Brain microvascular endothelial cell (primary cell): ENCODE measurements at regions not wholly inside any gene's neighbourhood (a gene's known extent, or its start where the extent isn't known, plus 50 kb on each side); places are given as distances from the start of the nearest gene placed in this dataset.

Source experiments
- DNase-seq: peaks from one replicate; pipeline ENCODE4 v3.0.0-alpha.2; 2020
- H3K27ac ChIP-seq: fragments of 250-450 bp; sonication (Bioruptor Pico); 2 replicates; pipeline ENCODE4 v1.5.1; 2020; ENCODE audit warnings: mild to moderate bottlenecking, moderate library complexity
- H3K27me3 ChIP-seq: fragments of 250-450 bp; sonication (Bioruptor Pico); replicated peaks from 2 replicates; pipeline ENCODE4 v1.5.1; 2020; ENCODE audit warnings: mild to moderate bottlenecking
- H3K36me3 ChIP-seq: fragments of 250-450 bp; sonication (Bioruptor Pico); replicated peaks from 2 replicates; pipeline ENCODE4 v1.5.1; 2020; ENCODE audit warnings: mild to moderate bottlenecking
- H3K4me3 ChIP-seq: 2 replicates; pipeline ENCODE4 v1.5.1; 2011; ENCODE audit warnings: low read depth, mild to moderate bottlenecking, control low read depth, low read length, moderate library complexity
- CTCF ChIP-seq: IDR thresholded peaks from 2 replicates; pipeline ENCODE4 v1.5.1; 2011; ENCODE audit warnings: low read depth, mild to moderate bottlenecking, moderate library complexity, low read length, control low read depth, inconsistent platforms; ENCODE audit errors: missing control alignments
- in situ Hi-C: cut with HindIII; loops from 2 replicates; pipeline ENCODE4 v1.10.0; 2017; ENCODE audit warnings: low sequenced_read_pairs, low pct_ligation_motif_present

- no peaks in the 10 kb centered on the region for H3K36me3 ChIP-seq
- H3K4me3 ChIP-seq: no peak overlapping the region
- no peaks in the 10 kb centered on the region for H3K27me3 ChIP-seq
- TF ChIP-seq CTCF: no peak
- no peak for DNase-seq
- H3K27ac ChIP-seq: no peak overlapping the region
- in situ Hi-C loops: no loop called here
Measured at GRCh38 chr10:130964771-130965170, 346.8 kb downstream of the TCERG1L start.

GRCh38 chr10:130967161-130967560 is 344.4 kb downstream of the TCERG1L start:
- Histone ChIP-seq H3K36me3 (no peaks in the 10 kb centered on the region), H3K4me3 (no peak overlapping the region), H3K27me3 (no peaks in the 10 kb centered on the region), H3K27ac (no peak overlapping the region)
- DNase-seq: no peak
- TF ChIP-seq CTCF: no peak
- in situ Hi-C loops: no loop called here

- no peak for TF ChIP-seq CTCF
- in situ Hi-C loops: no loop called here
- no peak for DNase-seq
- Histone ChIP-seq H3K4me3 (no peak overlapping the region), H3K36me3 (no peaks in the 10 kb centered on the region), H3K27me3 (no peaks in the 10 kb centered on the region), H3K27ac (no peak overlapping the region)
Measured at GRCh38 chr10:130967784-130968183, 343.7 kb downstream of the TCERG1L start.

- no peak overlapping the region for H3K27ac ChIP-seq
Measured at GRCh38 chr10:130968511-130968910, 343.0 kb downstream of the TCERG1L start.

GRCh38 chr10:130968964-130969363 is 342.6 kb downstream of the TCERG1L start:
- in situ Hi-C loops: no loop called here
- no peak for DNase-seq
- no peaks in the 10 kb centered on the region for H3K36me3 ChIP-seq
- no peak overlapping the region for H3K27ac ChIP-seq
- H3K27me3 ChIP-seq: no peaks in the 10 kb centered on the region
- no peak overlapping the region for H3K4me3 ChIP-seq
- TF ChIP-seq CTCF: no peak

More at GRCh38 chr10:130968511-130968910, 343.0 kb downstream of the TCERG1L start:
- in situ Hi-C loops: no loop called here
- TF ChIP-seq CTCF: no peak
- H3K36me3 ChIP-seq: no peaks in the 10 kb centered on the region
- H3K27me3 ChIP-seq: no peaks in the 10 kb centered on the region
- DNase-seq: no peak
- H3K4me3 ChIP-seq: no peak overlapping the region

- Histone ChIP-seq H3K4me3 (no peak overlapping the region), H3K27ac (no peak overlapping the region), H3K27me3 (no peaks in the 10 kb centered on the region), H3K36me3 (no peaks in the 10 kb centered on the region)
- in situ Hi-C loops: no loop called here
- no peak for DNase-seq
- TF ChIP-seq CTCF: no peak
Measured at GRCh38 chr10:130969700-130970099, 341.8 kb downstream of the TCERG1L start.
